HEK293T (cell line): ENCODE measurements at regions not wholly inside any gene's neighbourhood (a gene's known extent, or its start where the extent isn't known, plus 50 kb on each side); places are given as distances from the start of the nearest gene placed in this dataset.

Source experiments
- CTCF ChIA-PET: fragments of 350-600 bp; formaldehyde crosslinking; extraction: SDS; loops from one replicate; lab custom pipeline; 2021; ENCODE audit warnings: antibody characterized with exemption, inconsistent platforms; lab: Yijun Ruan, JAX
- POLR2A ChIA-PET: fragments of 350-600 bp; formaldehyde crosslinking; extraction: SDS; loops from one replicate; lab custom pipeline; 2020; ENCODE audit warnings: antibody characterized with exemption, inconsistent platforms; lab: Yijun Ruan, JAX
- DNase-seq: peaks from one replicate; pipeline ENCODE4 v3.0.0; 2012; ENCODE audit warnings: mixed read lengths; ENCODE audit errors: extremely low spot score
- ARNT ChIP-seq: fragments of 450-650 bp; IDR thresholded peaks from 2 replicates; pipeline ENCODE4 v1.6.1; 2017; ENCODE audit warnings: mild to moderate bottlenecking
- BHLHE40 ChIP-seq: fragments of 450-650 bp; IDR thresholded peaks from 2 replicates; pipeline ENCODE4 v1.6.1; 2016; ENCODE audit warnings: mild to moderate bottlenecking, moderate library complexity, borderline replicate concordance
- CTBP1 ChIP-seq: fragments of 450-650 bp; IDR thresholded peaks from 2 replicates; pipeline ENCODE4 v1.6.1; 2016; ENCODE audit warnings: borderline replicate concordance
- ELF4 ChIP-seq: fragments of 450-650 bp; IDR thresholded peaks from 2 replicates; pipeline ENCODE4 v1.6.1; 2017; ENCODE audit warnings: antibody characterized with exemption
- FOXA1 ChIP-seq: fragments of 450-650 bp; IDR thresholded peaks from 2 replicates; pipeline ENCODE4 v1.6.1; 2016; ENCODE audit warnings: mild to moderate bottlenecking
- FOXK2 ChIP-seq: fragments of 450-650 bp; IDR thresholded peaks from 2 replicates; pipeline ENCODE4 v1.6.1; 2016; ENCODE audit warnings: mild to moderate bottlenecking
- FOXM1 ChIP-seq: fragments of 450-650 bp; IDR thresholded peaks from 2 replicates; pipeline ENCODE4 v1.6.1; 2017; ENCODE audit warnings: mild to moderate bottlenecking, borderline replicate concordance
- HDGF ChIP-seq: fragments of 450-650 bp; IDR thresholded peaks from 2 replicates; pipeline ENCODE4 v1.6.1; 2017; ENCODE audit warnings: antibody characterized with exemption, borderline replicate concordance
- L3MBTL2 ChIP-seq: fragments of 450-650 bp; conservative IDR thresholded peaks from 2 replicates; pipeline ENCODE4 v1.6.1; 2016; ENCODE audit warnings: mild to moderate bottlenecking
- LEF1 ChIP-seq: fragments of 450-650 bp; IDR thresholded peaks from 2 replicates; pipeline ENCODE4 v1.6.1; 2017; ENCODE audit warnings: mild to moderate bottlenecking, borderline replicate concordance
- NFRKB ChIP-seq: fragments of 450-650 bp; IDR thresholded peaks from 2 replicates; pipeline ENCODE4 v1.6.1; 2016; ENCODE audit warnings: mild to moderate bottlenecking, moderate library complexity
- PKNOX1 ChIP-seq: fragments of 450-650 bp; IDR thresholded peaks from 2 replicates; pipeline ENCODE4 v1.6.1; 2016
- SP1 ChIP-seq: fragments of 450-650 bp; IDR thresholded peaks from 2 replicates; pipeline ENCODE4 v1.6.1; 2017
- SUZ12 ChIP-seq: fragments of 450-650 bp; IDR thresholded peaks from 2 replicates; pipeline ENCODE4 v1.6.1; 2016; ENCODE audit warnings: mild to moderate bottlenecking
- TARDBP ChIP-seq: fragments of 450-650 bp; IDR thresholded peaks from 2 replicates; pipeline ENCODE4 v1.6.1; 2016
- ZNF384 ChIP-seq: fragments of 450-650 bp; IDR thresholded peaks from 2 replicates; pipeline ENCODE4 v1.6.1; 2016

- TF ChIP-seq CTBP1 (no peak), L3MBTL2 (no peak), SUZ12 (no peak), NFRKB (no peak), FOXM1 (no peak)
- ChIA-PET CTCF (interaction anchor here (0.6 to 0.7 kb wide), 2 partner anchors 150 to 215 kb away, joined by 3 to 4 read pairs; partner anchors contain the start of gene SOX9), POLR2A (no interaction called here)
- DNase-seq, result no peak
Measured at GRCh38 chr17:72270273-72270924, 149.6 kb downstream of the SOX9 start.

- ChIA-PET CTCF (no interaction called here), POLR2A (no interaction called here)
- TF ChIP-seq SUZ12 (no peak), FOXA1 (no peak), ARNT (no peak), FOXM1 (no peak), HDGF (no peak), SP1 (no peak), ELF4 (no peak), FOXK2 (no peak), LEF1 (no peak), BHLHE40 (no peak), ZNF384 (no peak), NFRKB (no peak), PKNOX1 (no peak), TARDBP (no peak), CTBP1 (no peak), L3MBTL2 (no peak)
- DNase-seq, result no peak
Measured at GRCh38 chr17:72271603-72272002, 150.8 kb downstream of the SOX9 start.

GRCh38 chr17:72273289-72274056 lies 152.7 kb downstream of the SOX9 start:
- ChIA-PET POLR2A (no interaction called here), CTCF (no interaction called here)
- no peak for TF ChIP-seq SP1
- TF ChIP-seq TARDBP, result no peak
- TF ChIP-seq LEF1, result no peak
- DNase-seq, result no peak

DNA sequence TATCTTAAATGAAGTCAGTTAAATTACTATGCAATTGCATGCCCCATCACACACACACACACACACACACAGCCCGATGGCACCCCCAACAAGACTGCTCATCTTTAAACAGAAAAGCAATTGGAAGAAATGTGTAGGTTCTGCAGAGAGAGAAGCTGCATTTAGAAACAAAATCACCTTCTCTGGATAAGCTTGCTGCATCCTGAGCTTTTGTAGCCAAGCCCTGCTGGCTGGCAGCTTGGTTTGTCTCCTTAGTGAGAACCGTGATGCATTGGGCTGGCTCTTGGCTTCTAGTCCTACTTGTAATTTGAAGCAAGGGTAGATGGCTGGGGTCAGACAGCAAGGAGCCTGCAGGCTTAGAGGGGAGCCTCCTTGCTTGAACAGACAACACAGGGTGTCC lies 153.8 kb downstream of the SOX9 start:
- no peak for DNase-seq
- TF ChIP-seq ZNF384, result no peak
- TF ChIP-seq FOXM1, result no peak
- TF ChIP-seq ARNT, result no peak
- no peak for TF ChIP-seq CTBP1
- no peak for TF ChIP-seq LEF1
- no peak for TF ChIP-seq BHLHE40
- no peak for TF ChIP-seq FOXK2
- ChIA-PET POLR2A (no interaction called here), CTCF (no interaction called here)

GRCh38 chr17:72280881-72281280 lies 160.1 kb downstream of the SOX9 start:
- TF ChIP-seq HDGF, result no peak
- TF ChIP-seq NFRKB, result no peak
- TF ChIP-seq FOXK2, result no peak
- TF ChIP-seq TARDBP, result no peak
- no peak for TF ChIP-seq SP1
- no peak for TF ChIP-seq FOXM1
- no peak for TF ChIP-seq ELF4
- no peak for TF ChIP-seq BHLHE40
- no peak for TF ChIP-seq PKNOX1
- TF ChIP-seq SUZ12, result no peak
- TF ChIP-seq ZNF384, result no peak
- TF ChIP-seq ARNT, result no peak
- TF ChIP-seq LEF1, result no peak
- TF ChIP-seq CTBP1, result no peak
- no peak for TF ChIP-seq L3MBTL2
- TF ChIP-seq FOXA1, result no peak
- no peak for DNase-seq
- ChIA-PET POLR2A (no interaction called here), CTCF (no interaction called here)

- POLR2A ChIA-PET, result interaction anchor here (0.5 kb wide), 1 partner anchor 162 kb away, joined by 3 read pairs; the partner anchor contains the start of gene SOX9
- CTCF ChIA-PET, result no interaction called here
- no peak for DNase-seq
- TF ChIP-seq ZNF384, result no peak
- TF ChIP-seq ARNT, result no peak
- no peak for TF ChIP-seq BHLHE40
- TF ChIP-seq L3MBTL2, result no peak
- no peak for TF ChIP-seq PKNOX1
- no peak for TF ChIP-seq FOXM1
- TF ChIP-seq FOXA1, result no peak
- TF ChIP-seq TARDBP, result no peak
- no peak for TF ChIP-seq LEF1
- TF ChIP-seq HDGF, result no peak
- TF ChIP-seq NFRKB, result no peak
- TF ChIP-seq ELF4, result no peak
- no peak for TF ChIP-seq SUZ12
- no peak for TF ChIP-seq FOXK2
Measured at GRCh38 chr17:72282439-72283029, 161.7 kb downstream of the SOX9 start.
